ENCODE measurements at regions not wholly inside any gene's neighbourhood (a gene's known extent, or its start where the extent isn't known, plus 50 kb on each side); places are given as distances from the start of the nearest gene placed in this dataset.

DNA sequence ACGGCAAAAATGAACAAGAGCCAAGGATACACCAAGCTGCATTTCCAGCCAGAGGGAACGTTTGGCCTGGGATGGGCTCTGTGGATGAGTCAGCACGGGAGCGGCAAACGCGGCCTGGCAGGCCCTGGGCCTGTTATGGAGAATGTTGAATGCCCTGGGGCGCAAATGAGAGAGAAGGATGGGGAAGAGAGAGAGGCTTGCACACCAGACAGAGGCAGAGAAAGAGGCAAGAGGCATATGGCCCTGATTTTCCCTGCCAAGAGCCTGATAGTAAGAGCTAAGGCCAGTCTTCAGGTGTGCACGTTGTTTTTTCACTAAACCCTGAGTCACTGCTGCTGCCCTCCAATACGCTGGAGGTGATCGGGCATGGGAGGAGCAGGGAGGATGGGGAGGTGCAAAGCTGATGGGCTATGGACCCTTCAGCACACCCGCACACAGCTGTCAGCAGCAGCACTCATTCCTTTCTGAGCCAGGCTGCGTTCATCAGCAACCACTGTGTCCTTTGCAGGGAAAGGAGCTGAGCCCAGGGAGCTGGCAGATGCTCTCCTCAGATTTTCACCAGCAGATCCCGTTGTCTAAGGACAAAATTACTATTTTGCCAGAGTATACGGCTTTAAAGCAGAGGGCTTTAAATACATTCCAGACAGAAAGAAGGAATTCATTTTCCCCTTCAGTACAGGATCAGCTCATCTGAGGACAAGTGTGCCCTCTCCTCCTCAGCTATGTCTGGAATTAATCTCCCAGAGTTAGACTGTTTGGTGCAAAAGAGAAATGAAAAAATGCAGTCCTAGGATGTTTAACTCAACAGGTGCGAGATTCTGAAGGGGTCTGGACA is 61.7 kb upstream of the SLC22A23 start:
- Histone ChIP-seq H3K9me3 (peaks cover 0 to 3% (median 0%) of the 10 kb centered on the region in 4 donors), H3K36me3 (no peaks in the 10 kb centered on the region), H3K27ac (no peak overlapping the region), H3K27me3 (no peaks in the 10 kb centered on the region), H3K4me1 (no peaks in the 10 kb centered on the region), H3K4me3 (no peak overlapping the region)
- WGBS, 2 donors, result 66 to 70% methylated on average over 12 to 15 of the region's 15 CpGs
- ATAC-seq (ENCODE audit: low FRiP score in 2 of 2) (peak in 1 of 2 donors; percentile 87), DNase-seq (no peak)
- TF ChIP-seq, protein P1, sequence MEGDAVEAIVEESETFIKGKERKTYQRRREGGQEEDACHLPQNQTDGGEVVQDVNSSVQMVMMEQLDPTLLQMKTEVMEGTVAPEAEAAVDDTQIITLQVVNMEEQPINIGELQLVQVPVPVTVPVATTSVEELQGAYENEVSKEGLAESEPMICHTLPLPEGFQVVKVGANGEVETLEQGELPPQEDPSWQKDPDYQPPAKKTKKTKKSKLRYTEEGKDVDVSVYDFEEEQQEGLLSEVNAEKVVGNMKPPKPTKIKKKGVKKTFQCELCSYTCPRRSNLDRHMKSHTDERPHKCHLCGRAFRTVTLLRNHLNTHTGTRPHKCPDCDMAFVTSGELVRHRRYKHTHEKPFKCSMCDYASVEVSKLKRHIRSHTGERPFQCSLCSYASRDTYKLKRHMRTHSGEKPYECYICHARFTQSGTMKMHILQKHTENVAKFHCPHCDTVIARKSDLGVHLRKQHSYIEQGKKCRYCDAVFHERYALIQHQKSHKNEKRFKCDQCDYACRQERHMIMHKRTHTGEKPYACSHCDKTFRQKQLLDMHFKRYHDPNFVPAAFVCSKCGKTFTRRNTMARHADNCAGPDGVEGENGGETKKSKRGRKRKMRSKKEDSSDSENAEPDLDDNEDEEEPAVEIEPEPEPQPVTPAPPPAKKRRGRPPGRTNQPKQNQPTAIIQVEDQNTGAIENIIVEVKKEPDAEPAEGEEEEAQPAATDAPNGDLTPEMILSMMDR (IDR thresholded peaks at IDR 0.05), result no peak
- TF ChIP-seq POLR2AphosphoS5 (IDR thresholded peaks at IDR 0.05) (no peak), POLR2A (IDR thresholded peaks at IDR 0.05) (no peak), EP300 (IDR thresholded peaks at IDR 0.05) (no peak)

DNA sequence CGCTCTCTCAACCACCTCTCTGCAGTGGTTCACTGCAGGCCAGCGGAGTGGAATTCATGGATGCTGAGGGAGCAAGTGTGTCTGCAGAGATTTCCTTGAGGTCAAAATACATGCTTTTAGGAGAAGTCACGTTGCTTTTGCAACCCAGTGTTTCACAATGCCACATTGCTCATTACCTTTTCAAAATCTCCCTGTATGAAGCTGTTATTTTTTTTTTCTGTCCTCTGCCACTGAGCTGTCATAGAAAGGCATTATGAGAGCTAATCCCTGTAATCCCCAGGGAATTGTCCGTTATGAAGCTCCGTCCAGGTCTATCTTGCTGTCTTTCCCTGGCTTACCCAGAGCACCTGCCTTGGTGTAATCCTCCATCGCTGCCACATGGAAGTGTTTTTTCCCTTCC is 60.5 kb upstream of the SLC22A23 start:
- H3K27ac ChIP-seq, result no peak overlapping the region
- TF ChIP-seq POLR2A (IDR thresholded peaks at IDR 0.05), result no peak
- TF ChIP-seq, protein P1 (IDR thresholded peaks at IDR 0.05), result no peak
- no peak for TF ChIP-seq POLR2AphosphoS5 (IDR thresholded peaks at IDR 0.05)
- TF ChIP-seq EP300 (IDR thresholded peaks at IDR 0.05), result no peak
- no peaks in the 10 kb centered on the region for H3K36me3 ChIP-seq
- H3K4me1 ChIP-seq, result no peaks in the 10 kb centered on the region
- no peak overlapping the region for H3K4me3 ChIP-seq
- ATAC-seq (ENCODE audit: low FRiP score in 2 of 2) (peak in 1 of 2 donors; percentile 34), DNase-seq (no peak)
- H3K27me3 ChIP-seq, result no peaks in the 10 kb centered on the region
- 80% methylated on average over 6 of the region's 6 CpGs for WGBS, 2 donors
- peaks cover 0 to 3% (median 0%) of the 10 kb centered on the region in 4 donors for H3K9me3 ChIP-seq

DNA sequence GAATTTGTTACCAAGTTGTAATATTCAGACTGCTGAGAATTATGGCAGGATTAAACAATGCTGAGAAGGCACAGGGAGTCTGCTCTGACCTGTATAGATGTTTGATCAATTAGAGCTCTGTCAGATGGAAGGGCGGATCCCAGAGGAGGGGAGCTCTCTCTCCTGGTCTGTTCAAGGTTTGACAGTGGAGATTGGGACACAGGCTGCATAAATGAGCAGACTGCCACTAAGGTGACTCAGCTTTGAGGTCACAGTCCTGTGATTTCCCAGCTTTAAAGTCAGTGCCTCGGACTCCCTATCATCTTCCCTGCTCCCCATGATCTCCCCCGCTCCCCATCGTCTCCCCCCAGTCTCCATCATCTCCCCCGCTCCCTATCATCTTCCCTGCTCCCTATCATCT is 59.2 kb upstream of the SLC22A23 start:
- DNase-seq (no peak), ATAC-seq (ENCODE audit: low FRiP score in 2 of 2) (no peak)
- 94 to 95% methylated on average over 5 of the region's 5 CpGs for WGBS, 2 donors
- Histone ChIP-seq H3K9me3 (peaks cover 0 to 3% (median 0%) of the 10 kb centered on the region in 4 donors), H3K4me3 (no peak overlapping the region), H3K27me3 (no peaks in the 10 kb centered on the region), H3K4me1 (peaks cover 0 to 6% (median 0%) of the 10 kb centered on the region in 4 donors), H3K27ac (no peak overlapping the region), H3K36me3 (no peaks in the 10 kb centered on the region)
- TF ChIP-seq POLR2AphosphoS5 (IDR thresholded peaks at IDR 0.05) (no peak), EP300 (IDR thresholded peaks at IDR 0.05) (no peak), POLR2A (IDR thresholded peaks at IDR 0.05) (no peak)
- TF ChIP-seq, protein P1 (IDR thresholded peaks at IDR 0.05), result no peak

DNA sequence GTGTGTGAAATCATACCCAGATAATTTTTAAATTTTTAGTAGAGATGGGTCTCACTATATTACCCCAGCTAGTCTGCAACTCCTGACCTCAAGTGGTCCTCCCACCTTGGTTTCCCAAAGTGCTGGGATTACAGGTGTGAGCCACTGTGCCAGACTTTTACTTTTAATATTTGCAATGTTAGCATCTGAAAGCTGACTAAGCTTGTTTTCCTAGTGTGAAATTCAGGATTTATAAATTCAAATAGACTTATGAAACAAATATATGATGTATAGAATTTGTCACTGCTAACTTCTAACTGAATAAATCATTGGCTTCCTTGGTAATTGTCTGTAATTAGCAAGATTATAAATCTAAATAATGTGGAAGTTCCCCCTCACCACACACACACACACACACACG is 58.8 kb upstream of the SLC22A23 start:
- H3K4me3 ChIP-seq, result no peak overlapping the region
- no peak overlapping the region for H3K27ac ChIP-seq
- no peak for ATAC-seq (ENCODE audit: low FRiP score in 2 of 2)
- H3K4me1 ChIP-seq, result peaks cover 0 to 6% (median 0%) of the 10 kb centered on the region in 4 donors
- H3K27me3 ChIP-seq, result no peaks in the 10 kb centered on the region
- WGBS, 2 donors, result 60 to 66% methylated on average over 1 of the region's 1 CpG
- DNase-seq, result no peak
- peaks cover 0 to 3% (median 0%) of the 10 kb centered on the region in 4 donors for H3K9me3 ChIP-seq
- TF ChIP-seq POLR2A (IDR thresholded peaks at IDR 0.05), result no peak
- TF ChIP-seq, protein P1 (IDR thresholded peaks at IDR 0.05), result no peak
- TF ChIP-seq EP300 (IDR thresholded peaks at IDR 0.05), result no peak
- TF ChIP-seq POLR2AphosphoS5 (IDR thresholded peaks at IDR 0.05), result no peak
- H3K36me3 ChIP-seq, result no peaks in the 10 kb centered on the region

Measured in upper lobe of left lung (tissue), 6 donors.